Left renal pelvis (tissue), 4 donors: ENCODE measurements at regions not wholly inside any gene's neighbourhood (a gene's known extent, or its start where the extent isn't known, plus 50 kb on each side); places are given as distances from the start of the nearest gene placed in this dataset.
"Not testable (repeated sequence)": the region's sequence is repeated elsewhere in the genome, so short reads cannot be mapped to it uniquely, and the experiment has no call there.

ENCODE experiments used
- DNase-seq, 4 donors: peaks; one replicate each; pipeline ENCODE4 v3.0.0-alpha.2; 2013; ENCODE audit warnings: low read depth in 4 of 4, low spot score in 3 of 4

- DNase-seq, result no peak
Observed at GRCh38 chr13:39803156-39803555, 147.7 kb downstream of the COG6 start.

- no peak for DNase-seq
Observed at GRCh38 chr13:39803851-39804250, 148.4 kb downstream of the COG6 start.

GRCh38 chr13:39804332-39805210 lies 149.1 kb downstream of the COG6 start:
- DNase-seq, result no peak

GRCh38 chr13:39809466-39809865 lies 154.0 kb downstream of the COG6 start:
- no peak for DNase-seq

- DNase-seq, result no peak
Observed at GRCh38 chr13:39810091-39810877, 154.8 kb downstream of the COG6 start.

GRCh38 chr13:39811051-39811450 lies 155.6 kb downstream of the COG6 start:
- no peak for DNase-seq

- no peak for DNase-seq
Observed at GRCh38 chr13:39811696-39812095, 156.2 kb downstream of the COG6 start.

GRCh38 chr13:39815345-39816111 lies 160.1 kb downstream of the COG6 start:
- DNase-seq, result no peak

GRCh38 chr13:39816936-39817335 lies 161.5 kb downstream of the COG6 start:
- DNase-seq, result no peak

GRCh38 chr13:39818953-39819352 lies 163.5 kb downstream of the COG6 start:
- no peak for DNase-seq

GRCh38 chr13:39820606-39821005 lies 165.1 kb downstream of the COG6 start:
- no peak for DNase-seq

GRCh38 chr13:39821977-39822376 lies 166.5 kb downstream of the COG6 start:
- DNase-seq, result no peak

- no peak for DNase-seq
Observed at GRCh38 chr13:39822437-39822836, 167.0 kb downstream of the COG6 start.

GRCh38 chr13:39823063-39823713 lies 167.7 kb downstream of the COG6 start:
- no peak for DNase-seq

GRCh38 chr13:39825886-39826285 lies 170.4 kb downstream of the COG6 start:
- DNase-seq, result no peak

- no peak for DNase-seq
Observed at GRCh38 chr13:39835253-39835652, 179.8 kb downstream of the COG6 start.

- DNase-seq, result no peak
Observed at GRCh38 chr13:39836038-39836437, 180.6 kb downstream of the COG6 start.

GRCh38 chr13:39837866-39838265 lies 182.4 kb downstream of the COG6 start:
- not testable (repeated sequence) for DNase-seq

- DNase-seq, result no peak
Observed at GRCh38 chr13:39840201-39840600, 184.7 kb downstream of the COG6 start.

- DNase-seq, result no peak
Observed at GRCh38 chr13:39847336-39847735, 191.9 kb downstream of the COG6 start.

GRCh38 chr13:39855236-39855635 lies 199.8 kb downstream of the COG6 start:
- DNase-seq, result no peak
